K562 (cell line): ENCODE measurements at regions not wholly inside any gene's neighbourhood (a gene's known extent, or its start where the extent isn't known, plus 50 kb on each side); places are given as distances from the start of the nearest gene placed in this dataset.

Source experiments
- CREM ChIP-seq: IDR thresholded peaks from 2 replicates; pipeline ENCODE4 v1.6.1; 2014; ENCODE audit warnings: antibody characterized with exemption, low read depth
- HCFC1 ChIP-seq: IDR thresholded peaks from 2 replicates; pipeline ENCODE4 v1.6.1; 2012; ENCODE audit warnings: low read depth, low read length, improper control_type of control experiment
- HNRNPH1 ChIP-seq: fragments of 200-400 bp; formaldehyde crosslinking; optimal IDR thresholded peaks from 2 replicates; pipeline ENCODE3; 2017; ENCODE audit warnings: low read depth, mild to moderate bottlenecking, low read length, moderate library complexity
- KLF13 ChIP-seq: fragments of 450-650 bp; IDR thresholded peaks from 2 replicates; pipeline ENCODE4 v1.6.1; 2016; ENCODE audit warnings: missing genetic modification characterization, low read depth, mild to moderate bottlenecking, missing compliant biosample characterization, moderate library complexity, borderline replicate concordance
- RERE ChIP-seq: sonication (generic); formaldehyde crosslinking; IDR thresholded peaks from 2 replicates; pipeline ENCODE4 v1.8.0; 2023; ENCODE audit warnings: missing genetic modification reagents, mild to moderate bottlenecking, borderline replicate concordance
- STAT5B ChIP-seq: fragments of 250-450 bp; sonication (Bioruptor Pico); IDR thresholded peaks from 2 replicates; pipeline ENCODE4 v1.8.0; 2021; ENCODE audit warnings: mild to moderate bottlenecking, inconsistent platforms
- ZNF512 ChIP-seq: IDR thresholded peaks from 2 replicates; pipeline ENCODE4 v1.6.1; 2016; ENCODE audit warnings: missing genetic modification characterization, missing compliant biosample characterization

- TF ChIP-seq RERE (CRISPR knock-in tag) (no peak), HCFC1 (no peak), HNRNPH1 (no peak), STAT5B (no peak), KLF13 (tag) (no peak), ZNF512 (no peak), CREM (no peak)
Measured at GRCh38 chr5:158510479-158510878, 589.2 kb downstream of the EBF1 start (continued).
